Stimulated activated CD4-positive, alpha-beta T cell treated with anti-CD3 and anti-CD28 coated beads, Interleukin-1b, Interleukin-23, amount 100 ng/mL, for 1 hour (primary cell): ENCODE measurements at regions not wholly inside any gene's neighbourhood (a gene's known extent, or its start where the extent isn't known, plus 50 kb on each side); places are given as distances from the start of the nearest gene placed in this dataset.
"Not testable (repeated sequence)": the region's sequence is repeated elsewhere in the genome, so short reads cannot be mapped to it uniquely, and the experiment has no call there.

ENCODE experiments used
- DNase-seq, 2 donors: peaks; one replicate each; pipeline ENCODE4 v3.0.0-alpha.2; 2020; ENCODE audit warnings: low read depth in 2 of 2

DNA sequence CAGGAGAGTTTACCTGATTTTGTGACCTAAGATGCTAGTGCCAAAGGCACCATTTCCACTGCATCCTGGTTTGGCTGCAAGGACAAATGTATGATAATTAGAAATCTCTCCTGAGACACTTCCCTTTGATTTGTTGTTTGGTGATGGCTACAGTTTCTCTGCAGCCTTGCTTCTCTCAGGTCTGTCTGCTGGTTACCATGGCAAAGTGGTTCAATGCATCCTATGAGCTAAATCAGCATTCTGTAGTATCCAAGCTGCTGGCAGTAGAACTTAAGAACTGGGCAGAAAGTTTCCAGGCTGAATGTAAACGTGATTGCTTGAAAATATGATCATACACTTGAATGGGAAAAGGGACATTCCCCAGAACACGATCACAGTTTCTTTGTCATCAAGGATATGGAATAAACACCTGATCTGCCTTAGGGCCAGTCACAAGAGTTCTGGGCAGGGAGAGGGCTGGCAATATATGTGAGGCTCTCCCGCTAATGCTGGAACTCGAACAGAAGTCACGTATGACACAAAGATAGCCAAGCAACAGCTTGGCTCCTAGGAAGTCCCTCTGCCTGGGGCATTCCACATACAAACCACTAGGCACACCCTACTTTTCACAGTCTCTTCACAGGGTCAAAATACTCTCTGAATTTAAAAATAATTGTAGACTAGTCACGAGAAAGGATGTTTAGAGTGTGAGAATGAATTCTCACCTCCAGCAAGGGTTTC, 138.1 kb upstream of the GRAMD2B start:
- DNase-seq = no peak

- DNase-seq = not testable (repeated sequence)
Measured at GRCh38 chr5:126296121-126296520, 127.1 kb upstream of the GRAMD2B start.

- no peak for DNase-seq
Measured at GRCh38 chr5:126300293-126300692, 122.9 kb upstream of the GRAMD2B start.

DNA sequence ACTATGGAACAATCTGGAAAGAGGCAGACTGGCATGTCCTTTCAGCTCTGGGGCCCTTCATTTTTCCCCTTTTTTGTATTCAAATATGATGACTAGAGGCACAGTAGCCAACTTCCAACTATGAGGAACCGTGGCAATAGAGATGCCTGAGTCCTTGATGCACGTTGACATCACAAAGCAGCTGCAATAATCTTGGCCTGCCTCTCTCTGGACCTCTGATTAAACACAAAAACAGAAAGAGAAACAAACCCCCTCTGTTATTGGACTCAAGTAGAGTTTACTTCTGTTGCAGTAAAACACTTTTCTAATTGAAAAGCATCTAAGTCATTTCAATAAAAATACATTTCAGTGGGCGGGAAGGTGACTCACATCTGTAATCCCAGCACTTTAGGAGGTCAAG, 122.2 kb upstream of the GRAMD2B start:
- DNase-seq = no peak

DNA sequence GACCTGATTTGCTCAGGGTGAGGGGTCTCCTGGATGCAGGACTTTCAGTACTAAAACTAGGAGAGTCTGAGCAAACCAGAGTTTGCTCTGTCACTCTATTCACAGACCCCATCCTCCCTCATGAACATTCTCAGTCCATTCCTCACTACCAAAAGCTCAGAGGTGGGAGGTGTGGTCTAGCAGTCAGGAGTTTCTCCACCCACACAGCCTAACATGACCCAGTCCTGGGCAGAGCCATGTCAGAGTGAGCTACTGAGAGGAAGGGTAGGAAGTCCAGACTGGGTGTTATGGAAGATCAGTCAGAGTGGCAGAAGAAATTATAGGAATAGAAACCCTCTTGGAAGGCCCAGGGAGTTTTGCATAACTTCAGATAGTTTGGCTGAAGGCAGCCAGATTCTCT, 113.3 kb upstream of the GRAMD2B start:
- DNase-seq = no peak

GRCh38 chr5:126311766-126312165, 111.4 kb upstream of the GRAMD2B start:
- no peak for DNase-seq

DNA sequence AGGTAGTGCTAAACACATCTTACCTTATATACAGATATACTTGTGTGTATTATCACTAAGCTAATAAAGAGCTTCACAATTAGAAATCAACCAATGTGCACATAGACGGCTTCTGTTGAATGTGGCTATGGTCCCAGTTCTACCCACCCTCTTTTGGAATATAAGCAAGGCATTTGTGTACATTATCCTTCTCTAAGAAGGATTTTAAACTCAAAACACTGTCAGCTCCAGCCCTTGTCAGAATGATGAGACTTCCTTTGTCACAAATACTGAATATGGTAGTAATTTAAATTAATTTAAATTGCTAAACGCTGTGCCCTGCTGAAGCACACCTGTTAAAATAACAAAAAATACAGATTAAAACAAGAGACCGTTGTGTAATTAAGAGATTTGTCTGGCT, 107.9 kb upstream of the GRAMD2B start:
- no peak for DNase-seq

DNA sequence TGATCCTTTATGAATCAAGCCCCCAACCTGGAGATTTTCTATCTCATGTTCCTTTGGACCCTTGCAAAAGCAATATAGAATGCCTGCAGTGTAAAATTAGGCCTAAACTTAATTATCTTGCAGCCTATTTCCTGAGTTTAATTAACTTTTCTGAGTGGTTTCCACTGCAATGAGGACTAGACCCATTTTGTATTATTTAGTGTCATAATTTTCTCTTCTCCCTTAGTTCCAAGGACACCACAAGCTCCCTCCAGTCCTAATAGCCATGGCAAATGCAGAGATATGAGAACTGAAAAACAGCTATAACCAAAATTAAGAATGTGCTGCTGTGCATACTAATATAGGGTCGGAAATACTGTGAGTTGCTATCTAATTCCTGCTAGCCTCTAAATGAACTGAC, 90.9 kb upstream of the GRAMD2B start:
- no peak for DNase-seq

- DNase-seq = no peak
Measured at GRCh38 chr5:126334760-126335159, 88.4 kb upstream of the GRAMD2B start.

DNA sequence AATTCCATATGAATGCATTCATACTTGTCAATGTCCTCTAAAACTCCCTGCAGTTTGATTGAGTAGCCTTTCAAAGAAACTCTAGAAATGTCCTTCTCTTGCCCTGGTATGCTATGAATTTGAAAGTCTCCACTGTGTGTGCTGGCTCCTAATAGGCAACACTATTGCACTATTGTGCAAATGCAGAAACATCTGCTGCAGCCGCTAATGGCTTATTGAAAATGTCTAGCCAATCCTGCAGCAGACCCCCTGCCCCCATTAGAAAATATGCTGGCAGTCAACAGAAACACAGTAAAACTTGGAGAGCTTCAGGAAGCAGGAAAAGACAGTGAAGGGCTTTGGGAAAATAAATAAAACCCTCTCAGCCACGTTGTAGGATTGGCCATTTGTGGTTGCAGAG, 87.3 kb upstream of the GRAMD2B start:
- no peak for DNase-seq

DNA sequence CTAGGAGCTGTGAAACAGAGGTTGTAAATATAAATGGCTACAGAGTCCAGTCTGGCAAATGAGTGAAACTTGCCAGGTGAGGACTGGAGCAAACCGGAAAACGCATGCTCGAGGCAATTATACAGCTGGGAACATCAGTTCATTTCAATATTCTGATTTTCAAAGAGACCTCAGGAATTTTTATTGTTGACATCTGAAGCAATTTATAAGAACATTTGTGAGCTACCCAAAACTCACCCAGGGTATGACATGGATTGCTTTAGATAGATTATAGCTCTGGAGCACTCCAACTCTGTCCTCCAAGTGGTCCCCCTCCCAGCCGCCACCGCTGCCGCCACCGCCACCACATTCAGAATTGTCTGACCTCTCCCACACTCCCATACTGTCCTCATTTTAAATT, 84.6 kb upstream of the GRAMD2B start:
- no peak for DNase-seq

DNA sequence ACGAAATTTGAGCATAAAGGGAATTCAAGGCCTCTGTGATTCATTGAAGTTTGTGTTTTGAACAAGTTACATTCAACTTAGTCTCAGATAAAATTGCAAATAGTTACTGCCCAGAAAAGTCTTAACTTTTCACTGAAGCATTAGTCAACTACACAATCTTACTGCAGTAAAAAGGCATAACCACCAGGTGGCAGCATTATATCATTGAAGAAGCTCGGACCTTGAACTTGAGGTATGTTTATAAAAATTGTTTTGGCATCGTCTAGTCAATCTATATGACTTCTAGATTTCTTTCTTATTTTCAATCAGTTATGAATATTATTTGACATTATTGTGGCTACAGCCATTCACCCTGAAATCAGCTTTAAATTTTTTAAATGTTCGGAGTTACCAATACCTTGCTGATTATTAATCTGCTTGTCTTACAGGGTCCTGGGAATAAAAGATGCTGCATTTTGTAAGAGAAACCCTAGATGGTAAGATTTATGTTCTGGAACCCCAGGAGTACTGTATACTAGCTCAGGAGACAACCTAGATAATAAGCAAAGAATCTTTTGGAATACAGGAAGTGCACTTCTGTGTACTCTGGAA, 83.9 kb upstream of the GRAMD2B start:
- peak in 1 of 2 donors; percentile 3 for DNase-seq

DNA sequence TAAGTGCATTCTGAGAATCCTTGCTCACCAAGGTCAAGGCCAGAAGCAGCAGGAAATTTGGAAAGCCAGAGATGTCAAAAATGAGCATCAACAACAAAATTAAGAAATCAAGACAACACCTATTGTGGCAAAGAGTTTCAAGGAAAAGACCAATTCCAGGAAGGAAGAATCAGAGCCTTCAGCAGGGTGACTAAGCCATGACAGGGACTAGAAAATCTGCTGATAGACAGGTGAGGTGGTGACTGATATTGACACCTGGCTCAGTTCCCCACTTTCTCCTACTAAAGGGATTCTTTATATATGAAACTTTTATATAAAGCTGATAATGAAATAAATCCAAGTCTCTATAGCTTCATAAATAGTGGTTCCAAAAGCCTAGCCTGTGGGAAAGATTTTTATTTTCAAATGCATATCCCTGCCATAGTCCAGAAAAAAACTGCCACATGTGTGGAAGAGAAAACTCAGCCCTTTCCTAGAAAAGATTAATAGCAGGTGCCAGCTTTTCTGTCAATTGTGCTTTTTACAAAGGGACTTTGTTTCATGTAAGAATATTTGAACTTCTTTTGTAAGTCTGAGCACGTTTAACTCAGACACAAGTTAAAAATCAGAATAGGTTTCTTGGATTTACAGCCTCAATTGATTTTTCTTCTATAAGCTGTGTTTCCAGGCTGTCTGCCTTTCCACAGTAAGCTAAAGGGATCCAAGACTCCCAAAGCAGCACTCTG, 81.1 kb upstream of the GRAMD2B start:
- DNase-seq = no peak

GRCh38 chr5:126348855-126349635, 74.2 kb upstream of the GRAMD2B start:
- no peak for DNase-seq

DNA sequence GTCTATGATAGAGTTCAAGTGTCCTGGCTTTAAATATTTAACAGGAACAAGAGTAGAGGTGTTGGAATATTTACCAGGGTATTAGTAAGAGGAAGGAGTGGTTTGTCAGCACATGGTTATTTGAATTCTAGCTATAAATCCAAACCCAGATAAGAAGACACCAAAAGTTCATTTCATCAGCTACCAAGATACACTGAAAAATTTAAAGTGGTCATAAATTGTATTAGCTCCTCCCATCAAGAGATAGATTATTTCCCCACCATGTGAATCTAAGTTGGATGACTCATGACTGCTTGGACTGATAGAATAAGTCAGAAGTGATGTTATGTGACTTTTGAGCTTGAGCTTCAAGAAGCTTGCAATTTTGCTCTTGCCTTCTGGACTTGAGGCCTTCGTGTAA, 72.1 kb upstream of the GRAMD2B start:
- no peak for DNase-seq

DNA sequence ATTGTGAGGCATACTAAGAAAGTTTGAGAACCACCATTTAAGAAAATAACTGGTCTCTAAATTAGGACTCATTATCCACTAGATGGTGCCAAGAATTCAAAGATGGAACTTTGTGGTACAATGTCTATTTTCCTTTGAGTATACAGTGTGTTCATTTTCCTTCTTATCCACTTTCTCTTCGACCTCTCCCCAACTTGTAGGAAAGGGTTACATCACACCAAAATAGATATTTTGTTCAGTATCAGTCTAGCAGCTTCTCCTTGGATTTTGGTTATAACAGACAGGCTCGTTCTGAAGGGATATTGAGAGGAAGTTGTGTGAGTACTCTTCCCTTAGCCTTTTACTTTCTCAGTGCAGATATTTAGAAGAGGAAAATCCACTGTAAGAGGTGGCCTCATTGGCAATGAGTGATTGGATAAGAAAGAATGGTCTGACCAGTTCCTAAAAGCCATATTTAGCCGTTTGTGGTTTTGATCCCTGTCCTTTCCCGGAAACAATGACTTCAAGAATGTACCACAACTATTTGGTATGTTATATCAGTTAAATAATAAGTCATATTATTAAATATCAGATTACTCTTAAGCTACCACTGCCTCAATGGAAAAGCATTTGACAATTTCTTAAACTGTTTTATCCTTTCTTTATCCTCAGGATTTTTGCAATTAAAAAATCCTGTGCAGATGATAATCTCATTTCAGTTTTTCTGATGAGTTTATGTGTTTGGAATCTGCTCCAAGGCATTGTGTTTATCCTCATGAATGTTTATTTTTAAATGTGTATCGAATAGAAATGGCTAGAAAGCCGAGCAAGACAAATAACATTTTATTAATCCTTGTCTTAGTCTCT, 69.0 kb upstream of the GRAMD2B start:
- no peak for DNase-seq

- DNase-seq = no peak
Measured at GRCh38 chr5:126354858-126355731, 68.1 kb upstream of the GRAMD2B start.

- DNase-seq = no peak
Measured at GRCh38 chr5:126355940-126356339, 67.3 kb upstream of the GRAMD2B start.

DNA sequence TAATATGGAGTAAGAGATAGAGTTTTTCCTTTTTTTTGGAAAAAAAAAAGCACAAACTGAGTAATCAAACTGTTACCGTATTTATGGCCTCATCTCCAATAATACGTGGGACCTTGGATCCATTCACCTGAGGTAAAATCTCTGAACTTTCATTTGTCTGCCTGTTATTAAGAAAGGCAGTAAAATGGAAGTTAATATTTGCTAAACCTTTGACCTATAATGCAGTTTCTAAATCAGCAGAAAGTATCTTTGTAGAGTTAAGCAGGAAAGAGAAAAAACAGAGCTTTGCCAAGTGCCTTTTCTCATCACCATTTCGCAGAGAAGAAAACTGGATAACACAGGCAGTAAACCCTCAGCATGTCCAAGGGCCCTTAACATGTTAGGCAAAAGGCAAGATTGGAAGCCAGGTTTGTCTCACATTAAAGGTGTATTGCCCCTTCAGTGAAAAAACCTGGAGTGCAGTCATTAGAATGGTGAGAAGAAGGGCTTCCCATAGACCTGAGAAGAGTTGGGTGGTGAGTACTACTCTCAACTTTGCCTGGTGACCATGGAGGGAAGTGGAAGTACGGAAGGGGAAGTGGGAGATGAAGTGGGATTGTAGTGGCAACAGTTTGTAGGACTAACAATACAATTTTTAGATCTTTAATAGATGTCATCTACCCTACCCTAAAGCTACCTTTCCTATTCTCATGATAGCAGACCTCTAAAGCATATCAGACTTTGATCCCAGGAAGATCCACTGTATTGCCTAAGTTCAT, 65.4 kb upstream of the GRAMD2B start:
- no peak for DNase-seq

DNA sequence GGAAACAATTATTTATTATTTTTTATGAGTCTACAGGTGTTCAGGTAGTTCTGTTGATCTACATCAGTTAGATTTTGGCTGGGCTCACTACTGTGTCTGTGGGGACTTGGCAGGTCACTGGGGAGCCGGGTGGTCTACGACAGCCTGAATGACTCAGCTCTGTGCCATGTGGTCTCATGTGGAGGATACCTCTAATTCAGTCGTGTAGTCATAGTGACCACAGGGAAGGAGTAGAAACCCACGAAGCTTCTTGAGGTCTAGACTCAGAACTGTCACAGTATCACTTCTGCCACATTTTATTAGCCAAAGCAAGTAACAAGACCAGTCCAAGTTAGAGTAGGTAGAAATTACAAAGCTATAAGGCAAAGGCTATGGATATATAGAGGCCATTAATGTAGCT, 64.7 kb upstream of the GRAMD2B start:
- DNase-seq = no peak
